ENCODE measurements at regions not wholly inside any gene's neighbourhood (a gene's known extent, or its start where the extent isn't known, plus 50 kb on each side); places are given as distances from the start of the nearest gene placed in this dataset.

DNA sequence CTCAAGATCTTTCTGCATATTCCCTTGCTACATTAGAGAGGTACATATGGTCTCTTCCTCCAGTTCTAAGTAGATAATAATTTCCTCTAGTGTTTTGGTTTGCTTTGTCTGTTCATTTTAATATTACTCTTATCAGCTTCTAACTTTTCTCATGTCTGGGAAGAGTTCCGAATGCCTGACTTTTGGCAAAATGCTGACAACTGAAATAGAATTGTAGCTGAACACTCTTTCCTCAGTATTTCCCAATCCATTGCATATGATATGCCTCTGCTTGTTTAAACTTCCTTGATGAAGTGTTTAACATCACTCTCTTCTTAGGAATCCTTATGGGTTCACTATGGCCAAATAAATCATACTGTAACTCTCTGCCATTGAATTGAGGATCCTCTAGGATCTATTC is 1510.1 kb downstream of the MRPL39 start:
- no peaks in the 10 kb centered on the region for H3K36me3 ChIP-seq (ENCODE audit: control insufficient read depth in 1 of 2, insufficient read depth in 2 of 2, low read depth in 1 of 2, low read length in 2 of 2)
- no peak overlapping the region for H4K8ac ChIP-seq (ENCODE audit: low read length)
- no peak overlapping the region for H3K14ac ChIP-seq (ENCODE audit: low read length in 2 of 2)
- H3K4me2 ChIP-seq (ENCODE audit: low read length, poor library complexity, severe bottlenecking): no peak overlapping the region
- WGBS: 0% methylated on average over 1 of the region's 1 CpG
- H3K79me1 ChIP-seq (replicated peaks; ENCODE audit: low read length, poor library complexity, severe bottlenecking): no peaks in the 10 kb centered on the region
- no peak overlapping the region for H3K18ac ChIP-seq (ENCODE audit: low read depth in 1 of 2, low read length in 2 of 2)
- no peak overlapping the region for H2BK15ac ChIP-seq (ENCODE audit: low read depth, poor library complexity, severe bottlenecking)
- no peak overlapping the region for H4K91ac ChIP-seq (ENCODE audit: low read length)
- H2AFZ ChIP-seq (ENCODE audit: low read depth, low read length): no peak overlapping the region
- peaks cover 8% of the 10 kb centered on the region for H3K9me3 ChIP-seq (ENCODE audit: control insufficient read depth, low read length)
- H2AK5ac ChIP-seq (ENCODE audit: low read length, severe bottlenecking): no peak overlapping the region
- no peak overlapping the region for H2BK5ac ChIP-seq (ENCODE audit: low read depth, low read length, poor library complexity, severe bottlenecking)
- no peak overlapping the region for H3K9ac ChIP-seq (ENCODE audit: low read length)
- H2BK12ac ChIP-seq (ENCODE audit: low read length in 2 of 2): no peak overlapping the region
- no peak overlapping the region for H3K4ac ChIP-seq (ENCODE audit: low read depth in 1 of 2, low read length in 2 of 2)
- no peak for DNase-seq
- no peaks in the 10 kb centered on the region for H3K4me1 ChIP-seq (ENCODE audit: control insufficient read depth, insufficient read depth, low read depth, low read length)
- H3K27ac ChIP-seq (ENCODE audit: low read length, poor library complexity, severe bottlenecking): no peak overlapping the region
- H2BK120ac ChIP-seq (ENCODE audit: low read depth, low read length): no peak overlapping the region
- no peak overlapping the region for H3K4me3 ChIP-seq (ENCODE audit: insufficient read depth in 1 of 2, low read depth in 1 of 2, low read length in 2 of 2)
- no peaks in the 10 kb centered on the region for H3K27me3 ChIP-seq (ENCODE audit: control insufficient read depth in 1 of 2, insufficient read depth in 1 of 2, low read length in 2 of 2)
- no peak overlapping the region for H3K23ac ChIP-seq (ENCODE audit: low read length in 2 of 2)

DNA sequence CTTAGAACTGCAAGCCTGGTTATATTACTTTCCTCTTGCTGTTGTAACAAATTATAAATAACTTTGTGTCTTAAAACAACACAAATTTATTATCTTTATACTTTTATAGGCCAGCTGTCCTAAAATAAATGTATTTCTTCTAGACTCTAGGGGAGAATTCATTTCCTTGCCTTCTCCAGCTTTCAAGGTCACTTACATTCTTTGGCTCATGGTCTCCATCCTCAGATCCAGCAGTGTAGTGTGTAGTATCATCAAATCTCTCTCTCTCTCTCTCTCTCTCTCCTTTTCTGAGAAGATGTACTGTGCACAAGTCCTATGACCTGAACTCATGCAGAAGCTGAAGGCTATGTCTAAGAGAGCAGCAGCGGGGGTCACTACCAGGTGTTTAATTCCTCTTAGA is 1510.6 kb downstream of the MRPL39 start:
- Histone ChIP-seq H3K4me1 (ENCODE audit: control insufficient read depth, insufficient read depth, low read depth, low read length) (no peaks in the 10 kb centered on the region), H4K8ac (ENCODE audit: low read length) (no peak overlapping the region), H3K36me3 (ENCODE audit: control insufficient read depth in 1 of 2, insufficient read depth in 2 of 2, low read depth in 1 of 2, low read length in 2 of 2) (no peaks in the 10 kb centered on the region), H3K27me3 (ENCODE audit: control insufficient read depth in 1 of 2, insufficient read depth in 1 of 2, low read length in 2 of 2) (no peaks in the 10 kb centered on the region), H3K9me3 (ENCODE audit: control insufficient read depth, low read length) (peaks cover 8% of the 10 kb centered on the region), H2BK5ac (ENCODE audit: low read depth, low read length, poor library complexity, severe bottlenecking) (no peak overlapping the region), H3K9ac (ENCODE audit: low read length) (no peak overlapping the region), H2BK15ac (ENCODE audit: low read depth, poor library complexity, severe bottlenecking) (no peak overlapping the region), H3K23ac (ENCODE audit: low read length in 2 of 2) (no peak overlapping the region), H2AFZ (ENCODE audit: low read depth, low read length) (no peak overlapping the region), H4K91ac (ENCODE audit: low read length) (no peak overlapping the region), H3K4ac (ENCODE audit: low read depth in 1 of 2, low read length in 2 of 2) (no peak overlapping the region), H2AK5ac (ENCODE audit: low read length, severe bottlenecking) (no peak overlapping the region), H3K18ac (ENCODE audit: low read depth in 1 of 2, low read length in 2 of 2) (no peak overlapping the region), H3K27ac (ENCODE audit: low read length, poor library complexity, severe bottlenecking) (no peak overlapping the region), H3K14ac (ENCODE audit: low read length in 2 of 2) (no peak overlapping the region), H3K79me1 (replicated peaks; ENCODE audit: low read length, poor library complexity, severe bottlenecking) (no peaks in the 10 kb centered on the region), H2BK120ac (ENCODE audit: low read depth, low read length) (no peak overlapping the region), H3K4me2 (ENCODE audit: low read length, poor library complexity, severe bottlenecking) (no peak overlapping the region), H2BK12ac (ENCODE audit: low read length in 2 of 2) (no peak overlapping the region), H3K4me3 (ENCODE audit: insufficient read depth in 1 of 2, low read depth in 1 of 2, low read length in 2 of 2) (no peak overlapping the region)
- WGBS: 54% methylated on average over 1 of the region's 1 CpG
- no peak for DNase-seq

DNA sequence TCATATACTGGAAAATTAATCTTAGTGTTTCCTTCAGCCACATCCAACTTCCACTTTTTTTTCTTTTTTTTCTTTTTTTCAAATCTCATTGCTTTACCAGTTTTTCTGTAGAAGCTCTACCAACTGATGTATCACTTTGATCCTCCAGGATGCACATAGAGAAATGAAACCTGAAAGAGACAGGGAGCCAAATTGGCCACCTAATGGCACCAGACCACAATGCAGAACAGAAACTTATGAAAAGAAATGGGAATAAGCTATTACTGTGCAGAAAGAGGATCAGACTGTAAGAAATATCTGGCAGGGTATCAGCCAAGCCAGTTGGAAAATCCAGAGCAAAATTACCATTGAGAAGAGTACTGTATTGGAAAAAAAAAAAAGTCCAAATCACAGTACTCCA is 1514.2 kb downstream of the MRPL39 start:
- H3K9me3 ChIP-seq (ENCODE audit: control insufficient read depth, low read length): peaks cover 3% of the 10 kb centered on the region
- H2BK12ac ChIP-seq (ENCODE audit: low read length in 2 of 2): no peak overlapping the region
- no peak for DNase-seq
- no peak overlapping the region for H3K14ac ChIP-seq (ENCODE audit: low read length in 2 of 2)
- no peaks in the 10 kb centered on the region for H3K27me3 ChIP-seq (ENCODE audit: control insufficient read depth in 1 of 2, insufficient read depth in 1 of 2, low read length in 2 of 2)
- H3K4me2 ChIP-seq (ENCODE audit: low read length, poor library complexity, severe bottlenecking): no peak overlapping the region
- no peak overlapping the region for H3K27ac ChIP-seq (ENCODE audit: low read length, poor library complexity, severe bottlenecking)
- H3K4me3 ChIP-seq (ENCODE audit: insufficient read depth in 1 of 2, low read depth in 1 of 2, low read length in 2 of 2): no peak overlapping the region
- no peak overlapping the region for H3K9ac ChIP-seq (ENCODE audit: low read length)
- no peak overlapping the region for H2AK5ac ChIP-seq (ENCODE audit: low read length, severe bottlenecking)
- no peak overlapping the region for H2AFZ ChIP-seq (ENCODE audit: low read depth, low read length)
- H4K91ac ChIP-seq (ENCODE audit: low read length): no peak overlapping the region
- no peaks in the 10 kb centered on the region for H3K36me3 ChIP-seq (ENCODE audit: control insufficient read depth in 1 of 2, insufficient read depth in 2 of 2, low read depth in 1 of 2, low read length in 2 of 2)
- H2BK5ac ChIP-seq (ENCODE audit: low read depth, low read length, poor library complexity, severe bottlenecking): no peak overlapping the region
- H3K4me1 ChIP-seq (ENCODE audit: control insufficient read depth, insufficient read depth, low read depth, low read length): no peaks in the 10 kb centered on the region
- no peak overlapping the region for H2BK120ac ChIP-seq (ENCODE audit: low read depth, low read length)
- no peak overlapping the region for H3K4ac ChIP-seq (ENCODE audit: low read depth in 1 of 2, low read length in 2 of 2)
- H2BK15ac ChIP-seq (ENCODE audit: low read depth, poor library complexity, severe bottlenecking): no peak overlapping the region
- no peak overlapping the region for H3K18ac ChIP-seq (ENCODE audit: low read depth in 1 of 2, low read length in 2 of 2)
- H3K79me1 ChIP-seq (replicated peaks; ENCODE audit: low read length, poor library complexity, severe bottlenecking): no peaks in the 10 kb centered on the region
- no peak overlapping the region for H3K23ac ChIP-seq (ENCODE audit: low read length in 2 of 2)
- H4K8ac ChIP-seq (ENCODE audit: low read length): no peak overlapping the region

DNA sequence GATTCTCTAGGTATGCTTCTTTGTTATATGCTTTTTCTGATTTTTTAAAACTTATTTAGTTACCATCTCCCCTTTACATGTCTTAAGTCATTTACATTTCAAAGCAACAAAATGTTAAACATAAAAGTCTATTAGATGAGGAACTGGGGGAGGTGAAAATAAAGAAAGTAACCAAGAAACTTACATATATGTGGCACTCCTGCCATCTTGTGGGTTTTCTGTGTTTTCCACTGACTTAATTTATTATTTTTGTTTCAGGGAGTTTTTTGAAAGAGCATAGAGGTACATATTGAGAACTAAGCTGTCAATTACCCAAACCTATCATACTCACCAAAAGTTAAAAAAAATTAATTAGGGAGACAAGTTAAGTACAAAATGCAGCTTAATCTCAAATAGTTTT is 1531.1 kb downstream of the MRPL39 start:
- no peak for DNase-seq
- H4K8ac ChIP-seq (ENCODE audit: low read length): no peak overlapping the region
- no peak overlapping the region for H2BK120ac ChIP-seq (ENCODE audit: low read depth, low read length)
- no peak overlapping the region for H3K18ac ChIP-seq (ENCODE audit: low read depth in 1 of 2, low read length in 2 of 2)
- no peak overlapping the region for H3K4me3 ChIP-seq (ENCODE audit: insufficient read depth in 1 of 2, low read depth in 1 of 2, low read length in 2 of 2)
- peaks cover 5% of the 10 kb centered on the region for H3K9me3 ChIP-seq (ENCODE audit: control insufficient read depth, low read length)
- peaks cover 0 to 2% of the 10 kb centered on the region in 2 experiments for H3K27me3 ChIP-seq (ENCODE audit: control insufficient read depth in 1 of 2, insufficient read depth in 1 of 2, low read length in 2 of 2)
- H3K79me1 ChIP-seq (replicated peaks; ENCODE audit: low read length, poor library complexity, severe bottlenecking): no peaks in the 10 kb centered on the region
- H3K23ac ChIP-seq (ENCODE audit: low read length in 2 of 2): no peak overlapping the region
- H2AFZ ChIP-seq (ENCODE audit: low read depth, low read length): no peak overlapping the region
- no peak overlapping the region for H2BK5ac ChIP-seq (ENCODE audit: low read depth, low read length, poor library complexity, severe bottlenecking)
- no peak overlapping the region for H2BK12ac ChIP-seq (ENCODE audit: low read length in 2 of 2)
- H3K36me3 ChIP-seq (ENCODE audit: control insufficient read depth in 1 of 2, insufficient read depth in 2 of 2, low read depth in 1 of 2, low read length in 2 of 2): no peaks in the 10 kb centered on the region
- H3K14ac ChIP-seq (ENCODE audit: low read length in 2 of 2): no peak overlapping the region
- no peaks in the 10 kb centered on the region for H3K4me1 ChIP-seq (ENCODE audit: control insufficient read depth, insufficient read depth, low read depth, low read length)
- no peak overlapping the region for H4K91ac ChIP-seq (ENCODE audit: low read length)
- no peak overlapping the region for H3K4me2 ChIP-seq (ENCODE audit: low read length, poor library complexity, severe bottlenecking)
- no peak overlapping the region for H3K4ac ChIP-seq (ENCODE audit: low read depth in 1 of 2, low read length in 2 of 2)
- no peak overlapping the region for H2BK15ac ChIP-seq (ENCODE audit: low read depth, poor library complexity, severe bottlenecking)
- H2AK5ac ChIP-seq (ENCODE audit: low read length, severe bottlenecking): no peak overlapping the region
- no peak overlapping the region for H3K27ac ChIP-seq (ENCODE audit: low read length, poor library complexity, severe bottlenecking)
- no peak overlapping the region for H3K9ac ChIP-seq (ENCODE audit: low read length)

Data from mesenchymal stem cell (in vitro differentiated cells and primary cell).